Trophoblast cell (in vitro differentiated cells and primary cell): ENCODE measurements at regions not wholly inside any gene's neighbourhood (a gene's known extent, or its start where the extent isn't known, plus 50 kb on each side); places are given as distances from the start of the nearest gene placed in this dataset.
"Not testable (repeated sequence)": the region's sequence is repeated elsewhere in the genome, so short reads cannot be mapped to it uniquely, and the experiment has no call there.

Experiments used
- DNase-seq, 2 donors: peaks; one replicate each; pipeline ENCODE4 v3.0.0-alpha.2; 2016
- H2AFZ ChIP-seq: 2 replicates; pipeline ENCODE4 v1.6.1; 2013; ENCODE audit warnings: low read length, moderate library complexity, mild to moderate bottlenecking; ENCODE audit not compliant: insufficient read depth, poor library complexity
- H2AK5ac ChIP-seq: 2 replicates; pipeline ENCODE4 v1.6.1; 2013; ENCODE audit warnings: mild to moderate bottlenecking, low read length
- H2BK120ac ChIP-seq: 2 replicates; pipeline ENCODE4 v1.6.1; 2013; ENCODE audit warnings: low read length, mild to moderate bottlenecking, moderate library complexity; ENCODE audit not compliant: insufficient read depth, poor library complexity
- H2BK12ac ChIP-seq: 2 replicates; pipeline ENCODE4 v1.6.1; 2013; ENCODE audit warnings: mild to moderate bottlenecking, low read length, moderate library complexity
- H2BK5ac ChIP-seq: 2 replicates; pipeline ENCODE4 v1.6.1; 2013; ENCODE audit warnings: low read length, low read depth, moderate library complexity, mild to moderate bottlenecking; ENCODE audit not compliant: poor library complexity
- H3K14ac ChIP-seq: 2 replicates; pipeline ENCODE4 v1.6.1; 2013; ENCODE audit warnings: mild to moderate bottlenecking, low read length
- H3K18ac ChIP-seq: 2 replicates; pipeline ENCODE4 v1.6.1; 2013; ENCODE audit warnings: mild to moderate bottlenecking, low read length
- H3K23ac ChIP-seq: 2 replicates; pipeline ENCODE4 v1.6.1; 2013; ENCODE audit warnings: low read length
- H3K27ac ChIP-seq: 2 replicates; pipeline ENCODE4 v1.5.1; 2013; ENCODE audit warnings: low read depth, mild to moderate bottlenecking, inconsistent platforms, low read length, moderate library complexity
- H3K27me3 ChIP-seq: 2 replicates; pipeline ENCODE4 v1.6.1; 2013; ENCODE audit warnings: inconsistent platforms, mild to moderate bottlenecking, low read length, moderate library complexity; ENCODE audit not compliant: insufficient read depth
- H3K36me3 ChIP-seq, 2 experiments: 1 replicate in 1 of 2; 2 replicates in 1 of 2; pipeline ENCODE4 v1.6.1; 2013; ENCODE audit warnings: low read length in 2 of 2, mild to moderate bottlenecking in 2 of 2, moderate library complexity in 1 of 2; ENCODE audit not compliant: insufficient read depth in 2 of 2, control insufficient read depth in 1 of 2
- H3K4ac ChIP-seq: 2 replicates; pipeline ENCODE4 v1.6.1; 2013; ENCODE audit warnings: low read depth, mild to moderate bottlenecking, low read length, moderate library complexity
- H3K4me1 ChIP-seq, 2 experiments: 1 replicate in 1 of 2; 2 replicates in 1 of 2; pipeline ENCODE4 v1.6.1; 2013; ENCODE audit warnings: low read length in 2 of 2, mild to moderate bottlenecking in 2 of 2, moderate library complexity in 1 of 2; ENCODE audit not compliant: insufficient read depth in 2 of 2, control insufficient read depth in 1 of 2
- H3K4me2 ChIP-seq: 2 replicates; pipeline ENCODE4 v1.6.1; 2013; ENCODE audit warnings: inconsistent platforms, mild to moderate bottlenecking, low read length, moderate library complexity
- H3K4me3 ChIP-seq: 2 replicates; pipeline ENCODE4 v1.5.1; 2013; ENCODE audit warnings: mild to moderate bottlenecking, low read depth, low read length, inconsistent platforms
- H3K79me1 ChIP-seq: one replicate; pipeline ENCODE4 v1.6.1; 2013; ENCODE audit warnings: low read length
- H3K79me2 ChIP-seq: 2 replicates; pipeline ENCODE4 v1.6.1; 2013; ENCODE audit warnings: low read length, mild to moderate bottlenecking; ENCODE audit not compliant: control insufficient read depth, insufficient read depth, poor library complexity
- H3K9ac ChIP-seq: 2 replicates; pipeline ENCODE4 v1.6.1; 2013; ENCODE audit warnings: mild to moderate bottlenecking, low read length
- H3K9me3 ChIP-seq: 2 replicates; pipeline ENCODE4 v1.6.1; 2013; ENCODE audit warnings: low read depth, mild to moderate bottlenecking, control low read depth, inconsistent platforms, low read length; ENCODE audit not compliant: insufficient read depth
- H4K12ac ChIP-seq: 2 replicates; pipeline ENCODE4 v1.6.1; 2013; ENCODE audit warnings: low read depth, mild to moderate bottlenecking, low read length, moderate library complexity
- H4K8ac ChIP-seq: 2 replicates; pipeline ENCODE4 v1.6.1; 2013; ENCODE audit warnings: low read depth, mild to moderate bottlenecking, low read length, moderate library complexity
- H4K91ac ChIP-seq: one replicate; pipeline ENCODE4 v1.6.1; 2013; ENCODE audit warnings: low read depth, mild to moderate bottlenecking, low read length, moderate library complexity
- WGBS: extraction: QIAGEN DNeasy Blood & Tissue Kit; methylation state at CpG from one replicate; pipeline ENCODE4 v1.1.7; 2013; ENCODE audit warnings: missing lambda C conversion rate; ENCODE audit not compliant: insufficient read length, insufficient coverage; ENCODE audit errors: extremely low coverage; 5-methylcytosine and 5-hydroxymethylcytosine counted together

DNA sequence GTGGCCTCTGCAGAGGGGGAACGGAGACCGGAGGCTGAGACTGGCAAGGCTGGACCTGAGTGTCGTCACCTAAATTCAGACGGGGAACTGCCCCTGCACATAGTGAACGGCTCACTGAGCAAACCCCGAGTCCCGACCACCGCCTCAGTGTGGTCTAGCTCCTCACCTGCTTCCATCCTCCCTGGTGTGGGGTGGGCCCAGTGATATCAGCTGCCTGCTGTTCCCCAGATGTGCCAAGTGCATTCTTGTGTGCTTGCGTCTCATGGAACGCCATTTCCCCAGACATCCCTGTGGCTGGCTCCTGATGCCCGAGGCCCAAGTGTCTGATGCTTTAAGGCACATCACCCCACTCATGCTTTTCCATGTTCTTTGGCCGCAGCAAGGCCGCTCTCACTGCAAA is 262.2 kb downstream of the OR4F29 start:
- no CpG with 5 or more reads among the region's 13 CpGs for WGBS

DNA sequence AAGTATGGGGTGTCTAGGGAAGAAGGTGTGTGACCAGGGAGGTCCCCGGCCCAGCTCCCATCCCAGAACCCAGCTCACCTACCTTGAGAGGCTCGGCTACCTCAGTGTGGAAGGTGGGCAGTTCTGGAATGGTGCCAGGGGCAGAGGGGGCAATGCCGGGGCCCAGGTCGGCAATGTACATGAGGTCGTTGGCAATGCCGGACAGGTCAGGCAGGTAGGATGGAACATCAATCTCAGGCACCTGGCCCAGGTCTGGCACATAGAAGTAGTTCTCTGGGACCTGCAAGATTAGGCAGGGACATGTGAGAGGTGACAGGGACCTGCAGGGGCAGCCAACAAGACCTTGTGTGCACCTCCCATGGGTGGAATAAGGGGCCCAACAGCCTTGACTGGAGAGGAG is 264.2 kb downstream of the OR4F29 start:
- H2AFZ ChIP-seq, H3K4me1 ChIP-seq, H3K18ac ChIP-seq, H2BK5ac ChIP-seq, H3K4me3 ChIP-seq, H3K27ac ChIP-seq, H3K9me3 ChIP-seq, H2AK5ac ChIP-seq, H3K4ac ChIP-seq, H3K79me1 ChIP-seq, H3K9ac ChIP-seq, H3K23ac ChIP-seq, H3K4me2 ChIP-seq, H3K14ac ChIP-seq, H2BK12ac ChIP-seq, DNase-seq, H3K36me3 ChIP-seq, H4K91ac ChIP-seq, H2BK120ac ChIP-seq, H3K79me2 ChIP-seq, H4K12ac ChIP-seq, H4K8ac ChIP-seq, H3K27me3 ChIP-seq: not testable (repeated sequence)
- no CpG with 5 or more reads among the region's 6 CpGs for WGBS

More for the DNA sequence above, 262.2 kb downstream of the OR4F29 start:
- not testable (repeated sequence) for H3K27ac ChIP-seq, H3K18ac ChIP-seq, H3K36me3 ChIP-seq, H4K91ac ChIP-seq, H3K4me3 ChIP-seq, H4K12ac ChIP-seq, H2AK5ac ChIP-seq, H3K4me1 ChIP-seq, H3K14ac ChIP-seq, H3K9me3 ChIP-seq, H3K23ac ChIP-seq, H3K9ac ChIP-seq, DNase-seq, H2BK120ac ChIP-seq, H3K79me1 ChIP-seq, H3K79me2 ChIP-seq, H2BK12ac ChIP-seq, H3K4me2 ChIP-seq, H3K4ac ChIP-seq, H2BK5ac ChIP-seq, H3K27me3 ChIP-seq, H4K8ac ChIP-seq, H2AFZ ChIP-seq

DNA sequence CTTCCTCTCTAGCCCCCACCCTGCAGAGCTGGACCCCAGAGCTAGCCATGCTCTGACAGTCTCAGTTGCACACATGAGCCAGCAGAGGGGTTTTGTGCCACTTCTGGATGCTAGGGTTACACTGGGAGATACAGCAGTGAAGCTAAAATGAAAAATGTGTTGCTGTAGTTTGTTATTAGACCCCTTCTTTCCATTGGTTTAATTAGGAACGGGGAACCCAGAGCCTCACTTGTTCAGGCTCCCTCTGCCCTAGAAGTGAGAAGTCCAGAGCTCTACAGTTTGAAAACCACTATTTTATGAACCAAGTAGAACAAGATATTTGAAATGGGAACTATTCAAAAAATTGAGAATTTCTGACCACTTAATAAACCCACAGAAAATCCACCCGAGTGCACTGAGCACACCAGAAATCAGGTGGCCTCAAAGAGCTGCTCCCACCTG is 264.8 kb downstream of the OR4F29 start:
- not testable (repeated sequence) for H3K23ac ChIP-seq, H4K8ac ChIP-seq, DNase-seq, H3K4me1 ChIP-seq, H2BK12ac ChIP-seq, H3K9ac ChIP-seq, H2BK5ac ChIP-seq, H2AFZ ChIP-seq, H3K79me1 ChIP-seq, H3K27ac ChIP-seq, H4K12ac ChIP-seq, H3K14ac ChIP-seq, H3K9me3 ChIP-seq, H3K36me3 ChIP-seq, H4K91ac ChIP-seq, H3K4me2 ChIP-seq, H2AK5ac ChIP-seq, H3K4me3 ChIP-seq, H3K27me3 ChIP-seq, H3K4ac ChIP-seq, H3K18ac ChIP-seq, H3K79me2 ChIP-seq, H2BK120ac ChIP-seq
- WGBS: no CpG with 5 or more reads among the region's 2 CpGs

DNA sequence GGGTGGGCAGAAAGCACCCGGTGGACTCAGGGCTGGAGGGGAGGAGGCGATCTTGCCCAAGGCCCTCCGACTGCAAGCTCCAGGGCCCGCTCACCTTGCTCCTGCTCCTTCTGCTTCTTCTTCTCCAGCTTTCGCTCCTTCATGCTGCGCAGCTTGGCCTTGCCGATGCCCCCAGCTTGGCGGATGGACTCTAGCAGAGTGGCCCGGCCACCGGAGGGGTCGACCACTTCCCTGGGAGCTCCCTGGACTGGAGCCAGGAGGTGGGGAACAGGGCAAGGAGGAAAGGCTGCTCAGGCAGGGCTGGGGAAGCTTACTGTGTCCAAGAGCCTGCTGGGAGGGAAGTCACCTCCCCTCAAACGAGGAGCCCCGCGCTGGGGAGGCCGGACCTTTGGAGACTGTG is 265.3 kb downstream of the OR4F29 start:
- not testable (repeated sequence) for H2BK5ac ChIP-seq, H3K9me3 ChIP-seq, H3K79me1 ChIP-seq, H3K4me1 ChIP-seq, H4K91ac ChIP-seq, H3K36me3 ChIP-seq, H3K4ac ChIP-seq, H3K23ac ChIP-seq, H3K79me2 ChIP-seq, H3K27me3 ChIP-seq, H2AK5ac ChIP-seq, H4K12ac ChIP-seq, H2BK120ac ChIP-seq, H3K4me3 ChIP-seq, H3K14ac ChIP-seq, H3K4me2 ChIP-seq, H3K9ac ChIP-seq, H2BK12ac ChIP-seq, DNase-seq, H2AFZ ChIP-seq, H3K27ac ChIP-seq, H4K8ac ChIP-seq, H3K18ac ChIP-seq
- no CpG with 5 or more reads among the region's 15 CpGs for WGBS
